Coronary artery (tissue), 2 donors: ENCODE measurements at regions not wholly inside any gene's neighbourhood (a gene's known extent, or its start where the extent isn't known, plus 50 kb on each side); places are given as distances from the start of the nearest gene placed in this dataset.

Experiments used
- DNase-seq: peaks from one replicate; pipeline ENCODE4 v3.0.0-alpha.2; 2017; ENCODE audit warnings: low spot score
- H3K27ac ChIP-seq, 2 donors: fragments of 200-600 bp; sonication (generic); one replicate each; pipeline ENCODE4 v1.5.1; 2016 to 2019
- H3K4me3 ChIP-seq: fragments of 200-600 bp; sonication (generic); 2 replicates; pipeline ENCODE4 v1.5.1; 2016; ENCODE audit warnings: mild to moderate bottlenecking, moderate library complexity
- TF ChIP-seq, protein P1 (sequence below): fragments of 200-600 bp; sonication (generic); IDR thresholded peaks from one replicate; pipeline ENCODE4 v1.5.1; 2019; ENCODE audit warnings: antibody characterized with exemption

DNA sequence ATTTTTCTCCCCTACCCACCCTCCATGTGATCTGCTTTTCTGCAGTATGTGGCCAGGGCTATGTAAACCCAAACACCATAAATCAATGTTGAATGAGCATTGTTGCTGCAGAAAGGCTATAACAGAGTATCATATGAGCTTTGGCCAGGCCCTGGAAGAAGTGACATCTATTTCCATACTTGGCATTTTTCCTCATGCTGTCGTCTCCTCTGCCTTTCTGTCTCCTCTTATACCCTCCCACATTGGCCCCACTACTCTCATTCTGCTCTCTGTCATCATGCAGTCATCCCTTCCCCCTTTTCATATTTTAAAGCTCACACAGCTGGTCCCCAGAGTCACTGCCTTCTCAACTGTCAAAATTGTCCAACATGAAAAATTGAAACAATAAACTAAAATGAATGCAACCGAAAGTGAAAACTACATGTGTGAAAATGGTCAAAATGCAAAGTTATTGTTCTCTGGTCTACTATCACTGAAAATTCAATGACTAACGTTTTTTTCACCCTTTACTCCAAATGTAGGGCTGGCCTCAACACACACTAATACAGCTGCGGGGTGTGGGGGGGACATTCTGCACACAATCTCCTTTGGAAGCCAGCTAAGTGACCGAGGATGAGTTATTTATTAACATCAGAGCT, 290.7 kb upstream of the TMPO start:
- DNase-seq, result no peak
- TF ChIP-seq, protein P1, sequence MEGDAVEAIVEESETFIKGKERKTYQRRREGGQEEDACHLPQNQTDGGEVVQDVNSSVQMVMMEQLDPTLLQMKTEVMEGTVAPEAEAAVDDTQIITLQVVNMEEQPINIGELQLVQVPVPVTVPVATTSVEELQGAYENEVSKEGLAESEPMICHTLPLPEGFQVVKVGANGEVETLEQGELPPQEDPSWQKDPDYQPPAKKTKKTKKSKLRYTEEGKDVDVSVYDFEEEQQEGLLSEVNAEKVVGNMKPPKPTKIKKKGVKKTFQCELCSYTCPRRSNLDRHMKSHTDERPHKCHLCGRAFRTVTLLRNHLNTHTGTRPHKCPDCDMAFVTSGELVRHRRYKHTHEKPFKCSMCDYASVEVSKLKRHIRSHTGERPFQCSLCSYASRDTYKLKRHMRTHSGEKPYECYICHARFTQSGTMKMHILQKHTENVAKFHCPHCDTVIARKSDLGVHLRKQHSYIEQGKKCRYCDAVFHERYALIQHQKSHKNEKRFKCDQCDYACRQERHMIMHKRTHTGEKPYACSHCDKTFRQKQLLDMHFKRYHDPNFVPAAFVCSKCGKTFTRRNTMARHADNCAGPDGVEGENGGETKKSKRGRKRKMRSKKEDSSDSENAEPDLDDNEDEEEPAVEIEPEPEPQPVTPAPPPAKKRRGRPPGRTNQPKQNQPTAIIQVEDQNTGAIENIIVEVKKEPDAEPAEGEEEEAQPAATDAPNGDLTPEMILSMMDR, result no peak
- no peak overlapping the region for H3K4me3 ChIP-seq
- no peak overlapping the region for H3K27ac ChIP-seq

DNA sequence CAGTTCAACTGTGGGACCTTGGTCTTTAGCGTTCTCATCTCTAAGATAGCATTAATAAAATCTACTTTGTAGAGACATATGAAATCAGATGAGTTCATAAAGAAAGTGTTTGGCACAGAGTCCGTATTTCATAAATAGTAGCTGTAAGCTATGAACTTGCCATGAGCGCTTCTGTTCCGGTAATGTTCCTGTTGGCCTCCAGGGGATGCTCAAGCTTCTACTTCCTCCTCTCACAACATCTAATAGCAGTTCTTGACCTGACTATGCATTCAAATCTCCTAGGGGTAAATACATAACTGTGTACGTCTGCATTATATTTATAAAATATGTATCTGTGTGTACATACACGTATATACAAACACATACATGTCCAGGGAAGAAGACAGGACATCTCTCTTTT, 288.2 kb upstream of the TMPO start:
- no peak for DNase-seq
- no peak overlapping the region for H3K4me3 ChIP-seq
- TF ChIP-seq, protein P1, result no peak
- no peak overlapping the region for H3K27ac ChIP-seq

DNA sequence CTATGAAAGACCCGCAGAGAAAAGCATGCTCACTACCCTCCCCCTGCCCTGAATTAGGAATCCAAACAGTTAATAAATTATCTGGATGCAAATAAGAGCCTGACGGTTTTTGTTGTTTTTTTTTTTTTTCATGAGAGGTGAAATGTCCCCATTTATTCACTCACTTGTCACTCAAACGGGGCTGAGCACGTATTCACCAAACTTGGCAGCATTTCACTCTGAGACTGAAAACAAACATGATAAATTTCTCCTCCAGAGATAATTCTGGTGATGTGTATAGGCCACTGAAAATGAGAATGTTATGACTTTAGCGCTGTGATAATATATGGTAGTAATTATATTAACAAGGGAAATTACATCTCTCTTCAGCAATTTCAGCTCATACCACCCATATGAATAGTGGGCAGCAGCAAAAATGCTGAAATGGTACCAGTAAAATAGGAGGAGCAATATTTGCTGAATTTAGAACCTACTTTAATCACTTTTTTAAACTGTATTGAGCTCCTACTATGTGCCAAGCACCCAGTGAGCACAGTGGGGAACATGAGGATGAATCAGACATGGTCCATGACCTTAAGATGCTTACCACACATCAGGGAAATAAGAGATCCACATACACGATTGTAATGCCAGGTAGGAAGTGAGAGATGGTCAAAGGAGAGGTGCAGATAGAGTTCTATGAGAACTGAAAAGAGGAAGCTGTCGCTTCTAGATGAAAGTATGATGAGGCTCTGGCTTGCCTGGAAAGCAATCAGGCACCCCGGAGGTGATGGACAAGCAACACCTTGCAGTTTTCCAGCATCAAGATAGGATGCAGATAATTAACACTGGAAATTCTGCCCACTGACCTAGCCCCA, 286.5 kb upstream of the TMPO start:
- H3K27ac ChIP-seq, result no peak overlapping the region
- DNase-seq, result no peak
- TF ChIP-seq, protein P1, result no peak

DNA sequence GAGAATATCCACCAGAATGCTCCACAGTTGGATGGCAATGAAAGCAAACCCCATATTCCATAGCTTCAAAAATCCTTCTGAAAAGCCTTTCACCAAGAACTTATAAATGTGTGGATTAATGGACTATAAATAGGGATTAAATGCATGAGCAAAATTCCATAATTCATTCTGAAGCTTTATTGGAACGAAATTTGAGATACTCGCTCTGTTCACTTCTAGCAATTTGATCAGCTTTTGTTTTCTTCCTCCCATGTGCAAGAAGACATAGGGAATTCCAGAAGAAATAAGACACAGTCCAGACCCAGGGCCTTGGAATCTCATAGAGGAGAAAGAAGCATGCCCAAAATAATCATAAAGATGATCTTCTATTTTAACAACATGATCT, 285.9 kb upstream of the TMPO start:
- DNase-seq, result no peak
- TF ChIP-seq, protein P1, result no peak
- no peak overlapping the region for H3K27ac ChIP-seq
- no peak overlapping the region for H3K4me3 ChIP-seq

More for the DNA sequence above, 286.5 kb upstream of the TMPO start:
- no peak overlapping the region for H3K4me3 ChIP-seq

DNA sequence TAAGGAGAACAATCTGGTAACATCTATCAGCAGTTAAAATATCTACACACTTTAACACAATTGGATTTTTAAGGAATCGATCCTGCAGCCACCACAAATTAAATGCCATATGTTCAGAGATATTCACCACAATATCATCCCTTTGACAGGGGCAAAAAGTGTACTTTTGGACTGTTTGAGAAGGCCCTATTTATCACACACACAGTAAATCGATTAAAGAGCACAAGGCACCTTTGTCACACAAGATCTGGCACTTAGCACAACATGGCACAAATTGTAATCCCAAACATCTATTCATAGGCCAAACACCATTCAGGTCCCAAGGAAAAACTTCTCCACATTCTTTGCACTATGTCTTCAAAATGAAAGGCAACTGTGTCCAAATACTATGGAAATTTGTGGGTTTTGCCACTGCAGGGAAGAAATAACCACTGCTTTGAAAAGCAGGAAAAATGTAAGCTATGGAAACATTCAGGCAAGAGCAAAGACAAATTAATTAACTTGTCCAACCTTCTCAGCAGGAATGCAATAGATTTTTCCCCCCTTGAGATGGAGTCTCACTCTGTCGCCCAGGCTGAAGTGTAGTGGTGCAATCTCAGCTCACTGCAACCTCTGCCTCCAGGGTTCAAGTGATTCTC, 282.5 kb upstream of the TMPO start:
- no peak overlapping the region for H3K4me3 ChIP-seq
- DNase-seq, result no peak
- H3K27ac ChIP-seq, result no peak overlapping the region
- TF ChIP-seq, protein P1, result no peak

DNA sequence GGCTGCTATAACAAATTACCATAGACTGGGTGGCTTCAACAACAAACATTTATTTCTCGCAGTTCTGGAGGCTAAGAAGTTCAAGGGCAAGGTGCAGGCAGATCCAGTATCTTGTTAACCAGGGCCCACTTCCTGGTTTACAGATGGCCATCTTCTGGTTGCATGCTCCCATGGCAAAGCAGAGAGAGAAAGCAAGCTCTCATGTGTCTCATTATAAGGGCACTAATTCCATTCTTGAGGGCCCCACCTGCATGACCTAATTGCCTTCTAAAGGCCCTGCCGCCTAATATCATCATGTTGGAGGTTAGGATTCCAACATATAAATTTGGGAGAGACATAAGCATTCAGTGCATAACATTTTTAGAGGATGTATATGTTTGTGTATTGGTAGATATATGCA, 280.1 kb upstream of the TMPO start:
- Histone ChIP-seq H3K4me3 (no peak overlapping the region), H3K27ac (no peak overlapping the region)
- TF ChIP-seq, protein P1, result no peak
- no peak for DNase-seq
